HepG2 (cell line): ENCODE measurements at regions not wholly inside any gene's neighbourhood (a gene's known extent, or its start where the extent isn't known, plus 50 kb on each side); places are given as distances from the start of the nearest gene placed in this dataset.

Experiments
- EZH2 ChIP-seq: conservative IDR thresholded peaks from 2 replicates; pipeline ENCODE4 v1.6.1; 2012; ENCODE audit warnings: mild to moderate bottlenecking, low read depth, low read length, moderate library complexity
- FLYWCH1 ChIP-seq: sonication (generic); formaldehyde crosslinking; IDR thresholded peaks from 2 replicates; pipeline ENCODE4 v1.8.1; 2023; ENCODE audit warnings: mild to moderate bottlenecking, missing genetic modification reagents
- HNRNPL ChIP-seq: fragments of 200-400 bp; formaldehyde crosslinking; IDR thresholded peaks from 2 replicates; pipeline ENCODE4 v1.6.1; 2017; ENCODE audit warnings: mild to moderate bottlenecking, low read depth, low read length
- ISX ChIP-seq: sonication (generic); formaldehyde crosslinking; conservative IDR thresholded peaks from 2 replicates; pipeline ENCODE4 v1.5.0; 2020; ENCODE audit warnings: missing genetic modification reagents
- KDM4B ChIP-seq: sonication (generic); formaldehyde crosslinking; IDR thresholded peaks from 2 replicates; pipeline ENCODE4 v1.4.0; 2020; ENCODE audit warnings: missing genetic modification reagents
- NFE2L2 ChIP-seq: fragments of 150-350 bp; IDR thresholded peaks from 2 replicates; pipeline ENCODE4 v1.6.1; 2014; ENCODE audit warnings: low read length
- SRSF9 ChIP-seq: fragments of 200-400 bp; formaldehyde crosslinking; IDR thresholded peaks from 2 replicates; pipeline ENCODE4 v1.6.1; 2018; ENCODE audit warnings: borderline replicate concordance, mild to moderate bottlenecking, low read depth, low read length; ENCODE audit not compliant: insufficient read depth, poor library complexity, severe bottlenecking
- ZBTB7A ChIP-seq: sonication (generic); formaldehyde crosslinking; IDR thresholded peaks from 2 replicates; pipeline ENCODE4 v1.8.0; 2022; ENCODE audit warnings: mild to moderate bottlenecking, missing genetic modification reagents
- ZMYM3 ChIP-seq: sonication (generic); formaldehyde crosslinking; IDR thresholded peaks from 2 replicates; pipeline ENCODE4 v1.5.1; 2020; ENCODE audit warnings: mild to moderate bottlenecking, missing genetic modification reagents
- ZNF30 ChIP-seq: sonication (generic); formaldehyde crosslinking; IDR thresholded peaks from 2 replicates; pipeline ENCODE4 v1.5.0; 2020; ENCODE audit warnings: mild to moderate bottlenecking, missing genetic modification reagents
- ZNF563 ChIP-seq: sonication (generic); formaldehyde crosslinking; IDR thresholded peaks from 2 replicates; pipeline ENCODE4 v1.8.0; 2022; ENCODE audit warnings: mild to moderate bottlenecking, moderate library complexity, missing genetic modification reagents
- ZNF761 ChIP-seq: sonication (generic); formaldehyde crosslinking; conservative IDR thresholded peaks from 2 replicates; pipeline ENCODE4 v1.4.0; 2020; ENCODE audit warnings: mild to moderate bottlenecking, missing genetic modification reagents
- ZNF883 ChIP-seq: sonication (generic); formaldehyde crosslinking; IDR thresholded peaks from 2 replicates; pipeline ENCODE4 v1.5.1; 2020; ENCODE audit warnings: mild to moderate bottlenecking, missing genetic modification reagents; ENCODE audit errors: not compliant biosample characterization
- TF ChIP-seq, protein P1 (sequence below), 2 experiments: sonication (generic) in 1 of 2; formaldehyde crosslinking in 1 of 2; IDR thresholded peaks; 2 replicates each; pipeline versions ENCODE4 v1.4.0 to v1.6.1; 2016 to 2020; ENCODE audit warnings: borderline replicate concordance in 1 of 2, low read depth in 1 of 2, mild to moderate bottlenecking in 1 of 2, missing genetic modification reagents in 1 of 2
- TF ChIP-seq, protein P2 (sequence below): sonication (generic); formaldehyde crosslinking; IDR thresholded peaks from 2 replicates; pipeline ENCODE4 v1.4.0; 2020; ENCODE audit warnings: missing genetic modification reagents, mild to moderate bottlenecking, borderline replicate concordance
- TF ChIP-seq, protein P3 (sequence below): sonication (generic); formaldehyde crosslinking; IDR thresholded peaks from 2 replicates; pipeline ENCODE4 v1.5.0; 2020; ENCODE audit warnings: mild to moderate bottlenecking, low read depth, missing genetic modification reagents, borderline replicate concordance
- TF ChIP-seq, protein P4 (sequence below): sonication (generic); formaldehyde crosslinking; IDR thresholded peaks from 2 replicates; pipeline ENCODE4 v1.5.0; 2020; ENCODE audit warnings: missing genetic modification reagents
- TF ChIP-seq, protein P5 (sequence below): IDR thresholded peaks from 2 replicates; pipeline ENCODE4 v1.6.1; 2016; ENCODE audit warnings: low read depth, borderline replicate concordance

DNA sequence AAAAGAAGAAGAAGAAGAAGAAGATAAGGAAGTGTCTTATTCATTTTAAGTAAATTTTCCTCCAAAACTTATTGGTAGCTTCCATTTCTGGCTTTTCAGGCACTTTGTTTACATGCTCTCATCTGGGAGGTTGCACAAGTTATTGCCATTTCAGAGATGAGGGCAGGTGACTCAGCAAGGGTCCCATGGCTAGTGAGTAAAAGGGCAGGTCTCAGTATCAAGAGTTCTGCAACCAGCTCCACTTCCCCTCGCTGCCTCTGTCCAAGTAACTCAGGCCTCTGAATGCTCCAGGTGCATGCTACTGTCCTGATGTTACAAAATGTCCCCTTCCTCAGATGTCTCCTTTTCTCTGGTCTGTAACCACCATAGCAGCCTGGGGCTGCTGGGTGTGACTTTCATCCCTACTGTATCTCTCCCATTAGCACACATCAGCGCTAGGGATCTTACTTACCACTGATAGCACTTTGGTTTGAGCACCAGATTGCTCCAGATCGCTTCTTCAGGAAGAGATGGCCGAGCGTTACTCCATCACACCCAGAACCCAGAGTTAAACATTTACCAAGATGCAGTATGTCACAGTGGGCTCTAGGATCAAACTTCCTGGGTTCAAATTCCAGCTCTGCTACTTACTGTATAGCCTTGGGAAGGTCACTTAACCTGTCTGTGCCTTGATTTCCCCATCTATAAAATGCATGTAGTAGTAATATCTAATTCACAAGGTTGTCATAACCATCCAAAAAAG lies 57.4 kb upstream of the LAPTM4A start (continued):
- TF ChIP-seq, protein P1, sequence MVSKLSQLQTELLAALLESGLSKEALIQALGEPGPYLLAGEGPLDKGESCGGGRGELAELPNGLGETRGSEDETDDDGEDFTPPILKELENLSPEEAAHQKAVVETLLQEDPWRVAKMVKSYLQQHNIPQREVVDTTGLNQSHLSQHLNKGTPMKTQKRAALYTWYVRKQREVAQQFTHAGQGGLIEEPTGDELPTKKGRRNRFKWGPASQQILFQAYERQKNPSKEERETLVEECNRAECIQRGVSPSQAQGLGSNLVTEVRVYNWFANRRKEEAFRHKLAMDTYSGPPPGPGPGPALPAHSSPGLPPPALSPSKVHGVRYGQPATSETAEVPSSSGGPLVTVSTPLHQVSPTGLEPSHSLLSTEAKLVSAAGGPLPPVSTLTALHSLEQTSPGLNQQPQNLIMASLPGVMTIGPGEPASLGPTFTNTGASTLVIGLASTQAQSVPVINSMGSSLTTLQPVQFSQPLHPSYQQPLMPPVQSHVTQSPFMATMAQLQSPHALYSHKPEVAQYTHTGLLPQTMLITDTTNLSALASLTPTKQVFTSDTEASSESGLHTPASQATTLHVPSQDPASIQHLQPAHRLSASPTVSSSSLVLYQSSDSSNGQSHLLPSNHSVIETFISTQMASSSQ (IDR thresholded peaks at IDR 0.05; ENCODE audit: low read depth) = peak; percentile 94
- TF ChIP-seq, protein P1 (CRISPR knock-in tag; IDR thresholded peaks at IDR 0.05; ENCODE audit: borderline replicate concordance) = peak; percentile 98
- TF ChIP-seq FLYWCH1 (CRISPR knock-in tag) (no peak), EZH2 (no peak), ISX (CRISPR knock-in tag) (no peak), NFE2L2 (peak; percentile 73), ZNF563 (CRISPR knock-in tag) (peak; percentile 25; the same call in 1 of the 2 replicates), KDM4B (CRISPR knock-in tag) (no peak), ZMYM3 (CRISPR knock-in tag) (peak; percentile 81), ZNF761 (CRISPR knock-in tag) (no peak), ZNF30 (CRISPR knock-in tag) (no peak), ZBTB7A (CRISPR knock-in tag) (no peak), HNRNPL (no peak), ZNF883 (CRISPR knock-in tag) (peak; percentile 58), SRSF9 (no peak)
- TF ChIP-seq, protein P2, sequence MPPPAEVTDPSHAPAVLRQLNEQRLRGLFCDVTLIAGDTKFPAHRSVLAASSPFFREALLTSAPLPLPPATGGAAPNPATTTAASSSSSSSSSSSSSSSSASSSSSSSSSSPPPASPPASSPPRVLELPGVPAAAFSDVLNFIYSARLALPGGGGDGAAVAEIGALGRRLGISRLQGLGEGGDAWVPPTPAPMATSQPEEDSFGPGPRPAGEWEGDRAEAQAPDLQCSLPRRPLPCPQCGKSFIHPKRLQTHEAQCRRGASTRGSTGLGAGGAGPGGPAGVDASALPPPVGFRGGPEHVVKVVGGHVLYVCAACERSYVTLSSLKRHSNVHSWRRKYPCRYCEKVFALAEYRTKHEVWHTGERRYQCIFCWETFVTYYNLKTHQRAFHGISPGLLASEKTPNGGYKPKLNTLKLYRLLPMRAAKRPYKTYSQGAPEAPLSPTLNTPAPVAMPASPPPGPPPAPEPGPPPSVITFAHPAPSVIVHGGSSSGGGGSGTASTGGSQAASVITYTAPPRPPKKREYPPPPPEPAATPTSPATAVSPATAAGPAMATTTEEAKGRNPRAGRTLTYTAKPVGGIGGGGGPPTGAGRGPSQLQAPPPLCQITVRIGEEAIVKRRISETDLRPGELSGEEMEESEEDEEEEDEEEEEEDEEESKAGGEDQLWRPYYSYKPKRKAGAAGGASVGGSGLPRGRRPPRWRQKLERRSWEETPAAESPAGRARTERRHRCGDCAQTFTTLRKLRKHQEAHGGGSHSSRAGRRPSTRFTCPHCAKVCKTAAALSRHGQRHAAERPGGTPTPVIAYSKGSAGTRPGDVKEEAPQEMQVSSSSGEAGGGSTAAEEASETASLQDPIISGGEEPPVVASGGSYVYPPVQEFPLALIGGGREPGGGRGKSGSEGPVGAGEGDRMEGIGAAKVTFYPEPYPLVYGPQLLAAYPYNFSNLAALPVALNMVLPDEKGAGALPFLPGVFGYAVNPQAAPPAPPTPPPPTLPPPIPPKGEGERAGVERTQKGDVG = no peak
- TF ChIP-seq, protein P3, sequence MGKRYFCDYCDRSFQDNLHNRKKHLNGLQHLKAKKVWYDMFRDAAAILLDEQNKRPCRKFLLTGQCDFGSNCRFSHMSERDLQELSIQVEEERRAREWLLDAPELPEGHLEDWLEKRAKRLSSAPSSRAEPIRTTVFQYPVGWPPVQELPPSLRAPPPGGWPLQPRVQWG (CRISPR knock-in tag) = no peak
- TF ChIP-seq, protein P4, sequence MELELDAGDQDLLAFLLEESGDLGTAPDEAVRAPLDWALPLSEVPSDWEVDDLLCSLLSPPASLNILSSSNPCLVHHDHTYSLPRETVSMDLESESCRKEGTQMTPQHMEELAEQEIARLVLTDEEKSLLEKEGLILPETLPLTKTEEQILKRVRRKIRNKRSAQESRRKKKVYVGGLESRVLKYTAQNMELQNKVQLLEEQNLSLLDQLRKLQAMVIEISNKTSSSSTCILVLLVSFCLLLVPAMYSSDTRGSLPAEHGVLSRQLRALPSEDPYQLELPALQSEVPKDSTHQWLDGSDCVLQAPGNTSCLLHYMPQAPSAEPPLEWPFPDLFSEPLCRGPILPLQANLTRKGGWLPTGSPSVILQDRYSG = no peak
- TF ChIP-seq, protein P5, sequence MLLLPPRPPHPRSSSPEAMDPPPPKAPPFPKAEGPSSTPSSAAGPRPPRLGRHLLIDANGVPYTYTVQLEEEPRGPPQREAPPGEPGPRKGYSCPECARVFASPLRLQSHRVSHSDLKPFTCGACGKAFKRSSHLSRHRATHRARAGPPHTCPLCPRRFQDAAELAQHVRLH (CRISPR knock-in tag) = peak; percentile 53; the same call in 1 of the 2 replicates
